ENCODE measurements at regions not wholly inside any gene's neighbourhood (a gene's known extent, or its start where the extent isn't known, plus 50 kb on each side); places are given as distances from the start of the nearest gene placed in this dataset.

GRCh38 chrX:110408949-110409588, 50.4 kb downstream of the RTL9 start:
- in situ Hi-C loops (cut with HindIII; ENCODE audit: low sequenced_read_pairs) = no loop called here
- no peak for DNase-seq (ENCODE audit: low spot score)

- DNase-seq (ENCODE audit: low spot score) = no peak
- in situ Hi-C loops (cut with HindIII; ENCODE audit: low sequenced_read_pairs) = no loop called here
These were observed 51.3 kb downstream of the RTL9 start for GRCh38 chrX:110409925-110410324.

DNA sequence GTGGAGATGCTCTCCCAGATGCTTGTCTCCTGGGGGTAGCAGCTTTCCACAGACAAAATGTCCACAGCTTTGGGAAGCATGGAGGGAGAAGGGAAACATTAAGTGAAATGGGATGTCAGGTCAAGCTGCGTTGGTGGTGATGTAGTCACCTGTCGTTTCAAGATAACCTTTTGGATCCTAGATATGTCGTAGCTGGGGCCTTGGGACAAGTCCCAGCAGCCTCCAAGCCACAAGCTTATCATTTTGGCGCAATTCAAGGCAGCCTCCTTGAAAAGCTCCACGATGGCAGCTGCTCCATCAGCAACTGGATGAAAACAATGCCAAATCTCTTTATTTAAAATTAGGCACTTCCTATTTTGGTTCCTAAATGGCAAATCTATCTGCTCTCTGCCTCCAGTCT, 52.0 kb downstream of the RTL9 start:
- no peak for DNase-seq (ENCODE audit: low spot score)
- in situ Hi-C loops (cut with HindIII; ENCODE audit: low sequenced_read_pairs) = no loop called here

- in situ Hi-C loops (cut with HindIII; ENCODE audit: low sequenced_read_pairs) = no loop called here
- peak; percentile 54 for DNase-seq (ENCODE audit: low spot score)
These were observed 54.5 kb downstream of the RTL9 start for GRCh38 chrX:110412971-110413726.

- in situ Hi-C loops (cut with HindIII; ENCODE audit: low sequenced_read_pairs) = no loop called here
- DNase-seq (ENCODE audit: low spot score) = no peak
These were observed 55.1 kb downstream of the RTL9 start for GRCh38 chrX:110413727-110414124.

DNA sequence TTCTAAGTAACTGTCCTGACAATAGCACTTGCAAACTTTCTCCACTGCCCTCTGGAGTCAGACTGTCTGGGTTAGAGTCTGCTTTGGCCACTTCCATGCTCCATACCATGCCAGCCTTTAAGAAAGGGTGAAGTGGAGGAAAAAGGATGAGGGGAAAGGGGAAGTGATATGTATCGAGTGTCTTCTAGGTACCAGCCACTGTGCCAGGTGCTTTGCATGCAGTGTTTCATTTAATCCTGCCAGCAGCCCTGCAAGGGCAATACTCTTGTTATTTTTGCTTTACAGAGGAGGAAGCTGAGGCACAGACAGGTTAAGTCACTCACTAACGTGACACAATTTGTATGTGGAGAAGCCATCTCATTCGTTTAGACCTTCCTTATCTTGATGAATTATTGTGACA, 55.6 kb downstream of the RTL9 start:
- DNase-seq (ENCODE audit: low spot score) = no peak
- in situ Hi-C loops (cut with HindIII; ENCODE audit: low sequenced_read_pairs) = no loop called here

GRCh38 chrX:110414679-110415439, 56.2 kb downstream of the RTL9 start:
- DNase-seq (ENCODE audit: low spot score) = no peak
- in situ Hi-C loops (cut with HindIII; ENCODE audit: low sequenced_read_pairs) = no loop called here

GRCh38 chrX:110415440-110416170, 57.0 kb downstream of the RTL9 start:
- in situ Hi-C loops (cut with HindIII; ENCODE audit: low sequenced_read_pairs) = no loop called here
- DNase-seq (ENCODE audit: low spot score) = no peak

GRCh38 chrX:110417128-110417527, 58.5 kb downstream of the RTL9 start:
- in situ Hi-C loops (cut with HindIII; ENCODE audit: low sequenced_read_pairs) = no loop called here
- no peak for DNase-seq (ENCODE audit: low spot score)

- no peak for DNase-seq (ENCODE audit: low spot score)
- in situ Hi-C loops (cut with HindIII; ENCODE audit: low sequenced_read_pairs) = no loop called here
These were observed 59.9 kb downstream of the RTL9 start for GRCh38 chrX:110418316-110419235.

DNA sequence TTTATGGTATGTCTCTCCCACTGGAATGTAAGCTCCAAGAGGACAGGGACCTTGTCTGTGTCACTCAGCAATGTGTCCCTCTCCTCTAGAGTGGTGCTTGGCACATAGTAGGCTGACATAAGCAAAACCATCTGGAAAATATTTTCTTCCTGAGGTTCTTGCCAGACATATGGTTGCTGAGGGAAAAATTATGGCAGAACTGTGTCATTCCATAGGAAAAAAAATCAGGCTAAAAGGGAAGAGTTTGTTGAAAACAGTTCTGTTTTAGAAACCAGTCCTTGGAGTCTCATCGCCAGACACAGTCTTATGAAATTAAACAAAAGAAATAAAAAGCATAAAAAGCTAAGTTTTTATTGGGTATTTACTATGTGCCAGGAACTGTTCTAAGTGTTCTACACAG, 60.9 kb downstream of the RTL9 start:
- DNase-seq (ENCODE audit: low spot score) = no peak
- in situ Hi-C loops (cut with HindIII; ENCODE audit: low sequenced_read_pairs) = no loop called here

- no peak for DNase-seq (ENCODE audit: low spot score)
- in situ Hi-C loops (cut with HindIII; ENCODE audit: low sequenced_read_pairs) = no loop called here
These were observed 62.3 kb downstream of the RTL9 start for GRCh38 chrX:110420771-110421499.

- in situ Hi-C loops (cut with HindIII; ENCODE audit: low sequenced_read_pairs) = no loop called here
- DNase-seq (ENCODE audit: low spot score) = peak; percentile 32
These were observed 63.1 kb downstream of the RTL9 start for GRCh38 chrX:110421500-110422455.

GRCh38 chrX:110425222-110426154, 66.8 kb downstream of the RTL9 start:
- in situ Hi-C loops (cut with HindIII; ENCODE audit: low sequenced_read_pairs) = no loop called here
- DNase-seq (ENCODE audit: low spot score) = no peak

GRCh38 chrX:110426155-110426504, 67.5 kb downstream of the RTL9 start:
- DNase-seq (ENCODE audit: low spot score) = no peak
- in situ Hi-C loops (cut with HindIII; ENCODE audit: low sequenced_read_pairs) = no loop called here

DNA sequence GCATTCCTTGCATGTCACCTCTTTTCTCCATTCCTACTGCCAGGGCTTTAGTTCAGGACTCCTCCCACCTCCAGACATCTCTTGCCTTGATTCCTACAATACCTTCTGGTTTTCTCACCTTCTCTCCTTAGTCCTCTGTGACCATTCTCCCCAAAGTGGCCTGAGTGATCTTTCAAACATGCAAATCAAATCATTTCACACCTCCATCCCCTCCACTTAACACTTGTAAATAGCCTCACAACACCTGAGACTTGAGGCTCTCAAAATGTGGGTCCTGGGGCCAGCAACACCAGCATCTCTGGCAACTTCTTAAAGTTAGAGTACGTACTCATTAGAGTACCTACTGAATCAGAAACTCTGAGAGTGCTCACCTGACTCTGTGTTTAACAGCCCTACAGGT, 68.4 kb downstream of the RTL9 start:
- in situ Hi-C loops (cut with HindIII; ENCODE audit: low sequenced_read_pairs) = no loop called here

More for the DNA sequence above, 68.4 kb downstream of the RTL9 start:
- no peak for DNase-seq (ENCODE audit: low spot score)

Data from G401 (cell line).